Sigmoid colon (tissue), 6 donors: ENCODE measurements at regions not wholly inside any gene's neighbourhood (a gene's known extent, or its start where the extent isn't known, plus 50 kb on each side); places are given as distances from the start of the nearest gene placed in this dataset.

ENCODE experiments used
- DNase-seq: peaks from one replicate; pipeline ENCODE4 v3.0.0-alpha.2; 2019
- H3K27ac ChIP-seq, 4 donors: fragments of 200-600 bp; sonication (generic); one replicate each; pipeline ENCODE4 v1.5.1; 2016 to 2019; ENCODE audit warnings: mild to moderate bottlenecking in 1 of 4
- H3K27me3 ChIP-seq, 3 donors: fragments of 200-600 bp; sonication (generic); one replicate each; pipeline ENCODE4 v1.5.1; 2019; ENCODE audit warnings: mild to moderate bottlenecking in 1 of 3
- H3K36me3 ChIP-seq, 4 donors: fragments of 200-600 bp; sonication (generic); one replicate each; pipeline ENCODE4 v1.5.1; 2016 to 2019
- H3K4me1 ChIP-seq, 4 donors: fragments of 200-600 bp; sonication (generic); one replicate each; pipeline ENCODE4 v1.5.1; 2017 to 2019
- H3K4me3 ChIP-seq, 4 donors: fragments of 200-600 bp; sonication (generic); one replicate each; pipeline ENCODE4 v1.5.1; 2017 to 2019; ENCODE audit warnings: mild to moderate bottlenecking in 2 of 4, moderate library complexity in 1 of 4
- H3K9me3 ChIP-seq, 4 donors: fragments of 200-600 bp in 3 of 4; sonication (generic) in 3 of 4; one replicate each; pipeline versions ENCODE4 v1.5.1 to v1.6.1; 2013 to 2019
- EP300 ChIP-seq, 4 donors: sonication (generic); formaldehyde crosslinking; IDR thresholded peaks; one replicate each; pipeline ENCODE4 v1.6.1; 2017; ENCODE audit warnings: antibody characterized with exemption in 4 of 4
- POLR2A ChIP-seq, 2 donors: fragments of 450-650 bp; IDR thresholded peaks; one replicate each; pipeline ENCODE4 v1.6.1; 2016; ENCODE audit warnings: antibody characterized with exemption in 2 of 2, mild to moderate bottlenecking in 2 of 2, moderate library complexity in 2 of 2
- POLR2AphosphoS5 ChIP-seq, 4 donors: sonication (generic); formaldehyde crosslinking; IDR thresholded peaks; one replicate each; pipeline ENCODE4 v1.6.1; 2017; ENCODE audit warnings: antibody characterized with exemption in 4 of 4
- WGBS, 2 donors: extraction: QIAGEN DNeasy Blood & Tissue Kit; methylation state at CpG; one replicate each; pipeline ENCODE4 v1.1.7; 2013; 5-methylcytosine and 5-hydroxymethylcytosine counted together
- intact Hi-C: fragments of 100-400 bp; cut with DNase I; formaldehyde crosslinking; loops from one replicate; pipeline ENCODE4 v1.15.1; 2023
- TF ChIP-seq, protein P1 (sequence below), 4 experiments: fragments of 450-650 bp in 3 of 4; fragments of 200-600 bp in 1 of 4; IDR thresholded peaks; one replicate each; pipeline ENCODE4 v1.5.1; 2016 to 2019; ENCODE audit warnings: antibody characterized with exemption in 4 of 4, mild to moderate bottlenecking in 3 of 4, moderate library complexity in 2 of 4
- donor health status: healthy with polysubstance abuse.
- donor health status: healthy.

GRCh38 chr10:89092981-89093380 is 102.4 kb downstream of the FAS start:
- Histone ChIP-seq H3K4me1 (peaks cover 0 to 13% (median 3%) of the 10 kb centered on the region in 4 donors), H3K27me3 (no peaks in the 10 kb centered on the region), H3K9me3 (no peaks in the 10 kb centered on the region), H3K36me3 (no peaks in the 10 kb centered on the region), H3K27ac (no peak overlapping the region), H3K4me3 (no peak overlapping the region)
- DNase-seq: no peak
- 88 to 89% methylated on average over 4 of the region's 4 CpGs for WGBS, 2 donors
- intact Hi-C loops: loop anchor here (10.0 kb wide), 1 partner anchor 82 kb away; no protein-coding TSS in a partner anchor
- TF ChIP-seq POLR2AphosphoS5 (IDR thresholded peaks at IDR 0.05) (no peak), POLR2A (IDR thresholded peaks at IDR 0.05) (no peak), EP300 (IDR thresholded peaks at IDR 0.05) (no peak)
- TF ChIP-seq, protein P1, sequence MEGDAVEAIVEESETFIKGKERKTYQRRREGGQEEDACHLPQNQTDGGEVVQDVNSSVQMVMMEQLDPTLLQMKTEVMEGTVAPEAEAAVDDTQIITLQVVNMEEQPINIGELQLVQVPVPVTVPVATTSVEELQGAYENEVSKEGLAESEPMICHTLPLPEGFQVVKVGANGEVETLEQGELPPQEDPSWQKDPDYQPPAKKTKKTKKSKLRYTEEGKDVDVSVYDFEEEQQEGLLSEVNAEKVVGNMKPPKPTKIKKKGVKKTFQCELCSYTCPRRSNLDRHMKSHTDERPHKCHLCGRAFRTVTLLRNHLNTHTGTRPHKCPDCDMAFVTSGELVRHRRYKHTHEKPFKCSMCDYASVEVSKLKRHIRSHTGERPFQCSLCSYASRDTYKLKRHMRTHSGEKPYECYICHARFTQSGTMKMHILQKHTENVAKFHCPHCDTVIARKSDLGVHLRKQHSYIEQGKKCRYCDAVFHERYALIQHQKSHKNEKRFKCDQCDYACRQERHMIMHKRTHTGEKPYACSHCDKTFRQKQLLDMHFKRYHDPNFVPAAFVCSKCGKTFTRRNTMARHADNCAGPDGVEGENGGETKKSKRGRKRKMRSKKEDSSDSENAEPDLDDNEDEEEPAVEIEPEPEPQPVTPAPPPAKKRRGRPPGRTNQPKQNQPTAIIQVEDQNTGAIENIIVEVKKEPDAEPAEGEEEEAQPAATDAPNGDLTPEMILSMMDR (IDR thresholded peaks at IDR 0.05): no peak

DNA sequence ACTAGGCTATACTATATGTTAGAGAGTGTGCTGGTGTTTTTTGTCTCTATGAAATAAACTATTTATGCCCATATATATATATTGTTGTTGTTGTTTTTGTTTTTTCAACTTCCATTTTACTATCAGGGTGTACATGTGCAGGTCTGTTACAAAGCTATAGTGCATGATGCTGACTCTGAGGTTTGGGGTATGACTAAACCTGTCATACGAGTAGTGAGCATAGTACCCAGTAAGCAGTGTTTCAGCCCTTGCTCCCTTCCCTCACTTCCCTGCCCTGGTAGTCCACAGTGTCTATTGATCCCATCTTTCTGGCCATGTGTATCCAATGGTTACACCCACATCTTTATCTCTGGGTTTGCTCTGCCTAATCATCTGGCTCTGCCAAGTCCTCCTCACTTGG is 101.8 kb downstream of the FAS start:
- Histone ChIP-seq H3K36me3 (no peaks in the 10 kb centered on the region), H3K27ac (no peak overlapping the region), H3K4me1 (peaks cover 0 to 13% (median 3%) of the 10 kb centered on the region in 4 donors), H3K27me3 (no peaks in the 10 kb centered on the region), H3K4me3 (no peak overlapping the region), H3K9me3 (no peaks in the 10 kb centered on the region)
- WGBS, 2 donors: 92 to 93% methylated on average over 1 of the region's 1 CpG
- intact Hi-C loops: loop anchor here (10.0 kb wide), 1 partner anchor 82 kb away; no protein-coding TSS in a partner anchor
- TF ChIP-seq POLR2AphosphoS5 (IDR thresholded peaks at IDR 0.05) (no peak), POLR2A (IDR thresholded peaks at IDR 0.05) (no peak), EP300 (IDR thresholded peaks at IDR 0.05) (no peak)
- TF ChIP-seq, protein P1 (IDR thresholded peaks at IDR 0.05): no peak
- DNase-seq: no peak

- DNase-seq: no peak
- H3K4me1 ChIP-seq: peaks cover 0 to 13% (median 3%) of the 10 kb centered on the region in 4 donors
- TF ChIP-seq POLR2AphosphoS5 (IDR thresholded peaks at IDR 0.05): no peak
- no peak for TF ChIP-seq POLR2A (IDR thresholded peaks at IDR 0.05)
- TF ChIP-seq EP300 (IDR thresholded peaks at IDR 0.05): no peak
- TF ChIP-seq, protein P1 (IDR thresholded peaks at IDR 0.05): no peak
- no peak overlapping the region for H3K4me3 ChIP-seq
- H3K36me3 ChIP-seq: no peaks in the 10 kb centered on the region
- intact Hi-C loops: loop anchor here (10.0 kb wide), 1 partner anchor 83 kb away; no protein-coding TSS in a partner anchor
- H3K27me3 ChIP-seq: no peaks in the 10 kb centered on the region
- 69 to 82% methylated on average over 3 of the region's 3 CpGs for WGBS, 2 donors
- no peaks in the 10 kb centered on the region for H3K9me3 ChIP-seq
- no peak overlapping the region for H3K27ac ChIP-seq
Measured at GRCh38 chr10:89091496-89091895, 100.9 kb downstream of the FAS start.

- intact Hi-C loops: loop anchor here (10.0 kb wide), 1 partner anchor 84 kb away; no protein-coding TSS in a partner anchor
- WGBS, 2 donors: 59 to 68% methylated on average over 6 of the region's 6 CpGs
- peaks cover 0 to 13% (median 3%) of the 10 kb centered on the region in 4 donors for H3K4me1 ChIP-seq
- no peak for TF ChIP-seq EP300 (IDR thresholded peaks at IDR 0.05)
- TF ChIP-seq POLR2A (IDR thresholded peaks at IDR 0.05): no peak
- no peak for TF ChIP-seq POLR2AphosphoS5 (IDR thresholded peaks at IDR 0.05)
- TF ChIP-seq, protein P1 (IDR thresholded peaks at IDR 0.05): no peak
- no peak for DNase-seq
- no peak overlapping the region for H3K4me3 ChIP-seq
- H3K36me3 ChIP-seq: no peaks in the 10 kb centered on the region
- no peak overlapping the region for H3K27ac ChIP-seq
- H3K27me3 ChIP-seq: no peaks in the 10 kb centered on the region
- H3K9me3 ChIP-seq: no peaks in the 10 kb centered on the region
Measured at GRCh38 chr10:89090756-89091445, 100.3 kb downstream of the FAS start.
